ENCODE measurements at regions not wholly inside any gene's neighbourhood (a gene's known extent, or its start where the extent isn't known, plus 50 kb on each side); places are given as distances from the start of the nearest gene placed in this dataset.

DNA sequence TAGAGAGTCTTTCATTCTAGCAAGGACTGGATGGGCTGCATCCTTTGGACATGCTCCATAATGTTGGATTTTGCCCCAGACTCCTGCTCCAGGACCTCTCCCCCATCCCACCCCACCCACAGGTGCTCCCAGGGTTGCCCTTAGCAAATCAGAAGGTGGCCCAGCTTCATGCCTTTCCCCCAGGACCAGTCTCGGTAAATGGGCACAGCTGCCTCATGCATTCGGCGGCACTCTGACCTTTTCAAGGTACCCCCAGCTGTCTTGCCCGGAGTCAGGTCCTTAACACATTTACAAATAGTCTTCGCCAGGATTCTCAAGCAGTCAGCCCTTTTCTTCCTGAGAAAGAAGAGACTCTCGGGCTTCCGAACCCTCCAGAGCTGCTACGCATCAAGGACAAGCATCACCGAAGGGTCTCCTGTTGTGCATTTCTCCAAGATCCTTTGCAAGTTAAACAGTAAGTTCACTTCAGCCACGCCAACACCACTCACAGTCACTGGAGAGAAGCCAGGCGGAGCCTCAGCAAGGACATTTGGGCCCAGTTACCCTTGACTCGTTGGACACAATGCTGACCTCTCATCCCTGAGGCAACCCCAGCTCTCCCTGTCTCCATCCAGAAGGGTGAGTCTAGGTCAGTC, 287.8 kb downstream of the FAM43A start:
- TF ChIP-seq, protein P1, sequence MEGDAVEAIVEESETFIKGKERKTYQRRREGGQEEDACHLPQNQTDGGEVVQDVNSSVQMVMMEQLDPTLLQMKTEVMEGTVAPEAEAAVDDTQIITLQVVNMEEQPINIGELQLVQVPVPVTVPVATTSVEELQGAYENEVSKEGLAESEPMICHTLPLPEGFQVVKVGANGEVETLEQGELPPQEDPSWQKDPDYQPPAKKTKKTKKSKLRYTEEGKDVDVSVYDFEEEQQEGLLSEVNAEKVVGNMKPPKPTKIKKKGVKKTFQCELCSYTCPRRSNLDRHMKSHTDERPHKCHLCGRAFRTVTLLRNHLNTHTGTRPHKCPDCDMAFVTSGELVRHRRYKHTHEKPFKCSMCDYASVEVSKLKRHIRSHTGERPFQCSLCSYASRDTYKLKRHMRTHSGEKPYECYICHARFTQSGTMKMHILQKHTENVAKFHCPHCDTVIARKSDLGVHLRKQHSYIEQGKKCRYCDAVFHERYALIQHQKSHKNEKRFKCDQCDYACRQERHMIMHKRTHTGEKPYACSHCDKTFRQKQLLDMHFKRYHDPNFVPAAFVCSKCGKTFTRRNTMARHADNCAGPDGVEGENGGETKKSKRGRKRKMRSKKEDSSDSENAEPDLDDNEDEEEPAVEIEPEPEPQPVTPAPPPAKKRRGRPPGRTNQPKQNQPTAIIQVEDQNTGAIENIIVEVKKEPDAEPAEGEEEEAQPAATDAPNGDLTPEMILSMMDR (IDR thresholded peaks at IDR 0.05), result no peak
- TF ChIP-seq EZH2 (IDR thresholded peaks at IDR 0.05; ENCODE audit: borderline replicate concordance, insufficient read depth, low read depth, low read length, poor library complexity, severe bottlenecking), result no peak

Data from B cell (primary cell).